Neuronal stem cell (in vitro differentiated cells): ENCODE measurements at regions not wholly inside any gene's neighbourhood (a gene's known extent, or its start where the extent isn't known, plus 50 kb on each side); places are given as distances from the start of the nearest gene placed in this dataset.
A peak's percentile ranks its signal among the peaks of the same experiment; 100 is the strongest.

ENCODE experiments used
- DNase-seq: peaks from one replicate; pipeline ENCODE4 v3.0.0-alpha.2; 2013; ENCODE audit warnings: low spot score
- H2AFZ ChIP-seq: one replicate; pipeline ENCODE4 v1.6.1; 2013; ENCODE audit warnings: mild to moderate bottlenecking, low read length, inconsistent platforms
- H2AK5ac ChIP-seq: 2 replicates; pipeline ENCODE4 v1.6.1; 2013; ENCODE audit warnings: low read depth, mild to moderate bottlenecking, inconsistent platforms, low read length, moderate library complexity, mixed read lengths
- H2BK120ac ChIP-seq: 2 replicates; pipeline ENCODE4 v1.6.1; 2013; ENCODE audit warnings: low read depth, mild to moderate bottlenecking, inconsistent platforms, low read length, moderate library complexity, mixed read lengths
- H2BK12ac ChIP-seq: one replicate; pipeline ENCODE4 v1.6.1; 2013; ENCODE audit warnings: low read length, inconsistent platforms
- H2BK15ac ChIP-seq: 2 replicates; pipeline ENCODE4 v1.6.1; 2013; ENCODE audit warnings: mild to moderate bottlenecking, low read length, inconsistent platforms, mixed read lengths
- H2BK5ac ChIP-seq: one replicate; pipeline ENCODE4 v1.6.1; 2013; ENCODE audit warnings: inconsistent platforms, mild to moderate bottlenecking, low read length, moderate library complexity
- H3K14ac ChIP-seq: one replicate; pipeline ENCODE4 v1.6.1; 2013; ENCODE audit warnings: low read length, inconsistent platforms
- H3K18ac ChIP-seq: 2 replicates; pipeline ENCODE4 v1.6.1; 2013; ENCODE audit warnings: low read length, inconsistent platforms
- H3K23ac ChIP-seq: 2 replicates; pipeline ENCODE4 v1.6.1; 2013; ENCODE audit warnings: low read depth, mild to moderate bottlenecking, mixed read lengths, low read length, inconsistent platforms; ENCODE audit not compliant: poor library complexity
- H3K27ac ChIP-seq: replicated peaks from 3 replicates; pipeline ENCODE4 v1.5.1; 2013; ENCODE audit warnings: low read length, inconsistent platforms
- H3K27me3 ChIP-seq, 3 experiments: 2 replicates each; pipeline ENCODE4 v1.6.1; 2013; ENCODE audit warnings: low read length in 3 of 3, mild to moderate bottlenecking in 2 of 3, inconsistent platforms in 1 of 3, low read depth in 1 of 3, mixed read lengths in 1 of 3, moderate library complexity in 1 of 3; ENCODE audit not compliant: control insufficient read depth in 3 of 3, insufficient read depth in 3 of 3
- H3K36me3 ChIP-seq, 2 donors: replicated peaks in 1 of 2; 2 replicates each; pipeline ENCODE4 v1.6.1; 2013; ENCODE audit warnings: low read length in 2 of 2; ENCODE audit not compliant: control insufficient read depth in 2 of 2, insufficient read depth in 2 of 2
- H3K4ac ChIP-seq: 2 replicates; pipeline ENCODE4 v1.6.1; 2013; ENCODE audit warnings: inconsistent platforms, mild to moderate bottlenecking, low read length, moderate library complexity
- H3K4me1 ChIP-seq, 2 donors: 1 replicate in 1 of 2; 2 replicates in 1 of 2; pipeline ENCODE4 v1.6.1; 2013; ENCODE audit warnings: low read length in 2 of 2, low read depth in 1 of 2; ENCODE audit not compliant: control insufficient read depth in 2 of 2, insufficient read depth in 1 of 2
- H3K4me2 ChIP-seq: one replicate; pipeline ENCODE4 v1.6.1; 2013; ENCODE audit warnings: mild to moderate bottlenecking, low read length, inconsistent platforms; ENCODE audit not compliant: insufficient read depth, poor library complexity, severe bottlenecking
- H3K4me3 ChIP-seq, 2 donors: 2 replicates each; pipeline ENCODE4 v1.5.1; 2013; ENCODE audit warnings: low read length in 2 of 2, mild to moderate bottlenecking in 2 of 2, inconsistent platforms in 1 of 2, moderate library complexity in 1 of 2
- H3K79me1 ChIP-seq: one replicate; pipeline ENCODE4 v1.6.1; 2013; ENCODE audit warnings: low read depth, mild to moderate bottlenecking, inconsistent platforms, low read length, moderate library complexity
- H3K9ac ChIP-seq: one replicate; pipeline ENCODE4 v1.6.1; 2013; ENCODE audit warnings: mild to moderate bottlenecking, low read depth, low read length, inconsistent platforms; ENCODE audit not compliant: poor library complexity
- H3K9me3 ChIP-seq, 2 donors: replicated peaks in 1 of 2; 2 replicates each; pipeline versions ENCODE3 to v1.6.1; 2013; ENCODE audit warnings: low read length in 2 of 2, mild to moderate bottlenecking in 2 of 2, inconsistent platforms in 1 of 2, low read depth in 1 of 2, mixed read lengths in 1 of 2, moderate library complexity in 1 of 2; ENCODE audit not compliant: control insufficient read depth in 2 of 2, insufficient read depth in 1 of 2
- H4K8ac ChIP-seq: one replicate; pipeline ENCODE4 v1.6.1; 2013; ENCODE audit warnings: low read depth, mild to moderate bottlenecking, inconsistent platforms, low read length, moderate library complexity
- H4K91ac ChIP-seq: one replicate; pipeline ENCODE4 v1.6.1; 2013; ENCODE audit warnings: low read length, low read depth, mild to moderate bottlenecking, inconsistent platforms; ENCODE audit not compliant: poor library complexity
- WGBS, 2 donors: extraction: QIAGEN DNeasy Blood & Tissue Kit; methylation state at CpG; one replicate each; pipeline ENCODE4 v1.1.7; 2013; ENCODE audit warnings: missing lambda C conversion rate in 2 of 2, mixed read lengths in 1 of 2; ENCODE audit not compliant: insufficient read length in 2 of 2, insufficient replicate concordance in 1 of 2; ENCODE audit errors: extremely low coverage in 2 of 2; 5-methylcytosine and 5-hydroxymethylcytosine counted together

DNA sequence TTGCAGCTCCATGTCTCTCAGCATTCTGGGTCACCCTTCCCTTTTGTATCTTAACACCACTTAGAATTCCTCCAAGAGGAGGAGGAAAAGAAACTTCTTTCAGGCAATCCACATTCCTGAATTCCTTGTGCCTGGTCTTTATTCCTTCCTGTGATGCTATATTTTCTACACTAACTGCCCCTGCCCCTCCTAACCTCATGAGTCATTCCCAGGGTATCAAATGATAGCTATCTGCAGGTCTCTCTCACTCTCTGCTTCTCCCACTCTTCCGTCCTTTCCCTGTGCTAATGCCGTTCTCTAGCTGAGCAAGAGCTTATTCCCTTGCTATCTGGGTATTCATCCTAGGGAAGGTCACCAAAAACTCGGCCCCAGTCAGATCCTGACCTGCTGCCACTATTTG lies 395.0 kb upstream of the TCF4 start:
- no CpG with 5 or more reads among the region's 3 CpGs for WGBS, 2 donors
- Histone ChIP-seq H3K4me3 (no peak overlapping the region), H3K4me1 (peaks cover 2 to 5% of the 10 kb centered on the region in 2 donors), H2BK15ac (no peak overlapping the region), H4K8ac (no peak overlapping the region), H4K91ac (no peak overlapping the region), H3K4me2 (no peak overlapping the region), H3K36me3 (no peaks in the 10 kb centered on the region), H3K27ac (no peak overlapping the region), H3K14ac (no peak overlapping the region), H3K18ac (no peak overlapping the region), H2AK5ac (no peak overlapping the region), H3K9me3 (peaks cover 0 to 10% of the 10 kb centered on the region in 2 donors), H2BK5ac (no peak overlapping the region), H2BK12ac (no peak overlapping the region), H3K4ac (no peak overlapping the region), H3K79me1 (no peaks in the 10 kb centered on the region), H2BK120ac (no peak overlapping the region), H3K9ac (no peak overlapping the region), H3K27me3 (no peaks in the 10 kb centered on the region), H2AFZ (peak overlapping the region; percentile 70), H3K23ac (no peak overlapping the region)
- no peak for DNase-seq

DNA sequence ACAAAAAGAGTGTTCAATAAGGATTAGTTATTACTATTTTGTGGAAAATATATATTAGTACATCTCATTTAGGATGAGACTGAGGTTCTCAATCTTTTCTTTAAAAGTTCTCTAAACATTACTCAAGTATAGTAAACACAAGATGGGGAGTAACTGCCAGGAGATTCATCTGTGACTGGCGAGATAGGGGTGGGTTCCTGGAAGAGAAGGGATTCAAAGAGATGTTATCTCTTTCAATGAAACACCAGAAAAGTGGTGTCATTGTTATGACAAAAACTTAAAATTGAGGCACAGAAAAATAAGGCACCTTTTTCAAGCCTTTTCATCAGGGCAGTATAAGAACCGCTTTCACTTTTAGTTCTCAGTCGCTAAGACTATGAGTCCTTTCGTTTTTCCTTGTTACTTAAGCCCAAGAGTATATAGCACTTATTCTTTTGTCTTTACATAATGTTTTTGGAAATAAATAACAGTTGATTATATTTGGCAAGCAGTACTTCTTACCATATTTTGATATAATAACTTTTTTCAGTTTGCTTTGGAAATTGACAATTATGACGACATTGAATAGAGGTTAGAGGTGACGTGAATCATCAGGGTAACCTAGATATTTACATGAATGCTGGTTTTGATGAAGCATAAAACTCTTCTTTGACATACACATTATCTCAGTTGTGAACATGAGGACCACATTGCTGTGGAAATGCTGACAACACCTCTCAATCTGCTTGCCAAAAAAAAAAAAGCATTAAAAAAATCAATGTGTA lies 393.9 kb upstream of the TCF4 start:
- no peak overlapping the region for H2BK5ac ChIP-seq
- no peak overlapping the region for H2BK12ac ChIP-seq
- DNase-seq: no peak
- H3K4me2 ChIP-seq: no peak overlapping the region
- no peak overlapping the region for H4K91ac ChIP-seq
- peaks cover 0 to 4% of the 10 kb centered on the region in 2 donors for H3K9me3 ChIP-seq
- H3K27ac ChIP-seq: no peak overlapping the region
- H4K8ac ChIP-seq: no peak overlapping the region
- H2AK5ac ChIP-seq: no peak overlapping the region
- no peak overlapping the region for H3K23ac ChIP-seq
- no peak overlapping the region for H2BK120ac ChIP-seq
- H3K18ac ChIP-seq: no peak overlapping the region
- H3K4me1 ChIP-seq: peaks cover 2 to 5% of the 10 kb centered on the region in 2 donors
- H3K9ac ChIP-seq: no peak overlapping the region
- no peak overlapping the region for H3K4me3 ChIP-seq
- no peak overlapping the region for H3K4ac ChIP-seq
- no peak overlapping the region for H3K14ac ChIP-seq
- H2AFZ ChIP-seq: no peak overlapping the region
- H3K27me3 ChIP-seq: no peaks in the 10 kb centered on the region
- H3K36me3 ChIP-seq: no peaks in the 10 kb centered on the region
- no peaks in the 10 kb centered on the region for H3K79me1 ChIP-seq
- no peak overlapping the region for H2BK15ac ChIP-seq
- WGBS, 2 donors: no CpG with 5 or more reads among the region's 6 CpGs

- H4K8ac ChIP-seq: no peak overlapping the region
- peaks cover 0 to 2% of the 10 kb centered on the region in 2 donors for H3K4me1 ChIP-seq
- WGBS, 2 donors: no CpG with 5 or more reads among the region's 3 CpGs
- no peak overlapping the region for H3K27ac ChIP-seq
- no peak overlapping the region for H3K4ac ChIP-seq
- H3K36me3 ChIP-seq: no peaks in the 10 kb centered on the region
- H3K14ac ChIP-seq: no peak overlapping the region
- no peak overlapping the region for H2BK12ac ChIP-seq
- no peak for DNase-seq
- H4K91ac ChIP-seq: no peak overlapping the region
- H2AFZ ChIP-seq: peak overlapping the region; percentile 3
- no peak overlapping the region for H3K23ac ChIP-seq
- H3K4me3 ChIP-seq: no peak overlapping the region
- H2BK120ac ChIP-seq: no peak overlapping the region
- H3K9me3 ChIP-seq: peaks cover 0 to 4% of the 10 kb centered on the region in 2 donors
- no peak overlapping the region for H2BK15ac ChIP-seq
- H3K79me1 ChIP-seq: no peaks in the 10 kb centered on the region
- H2BK5ac ChIP-seq: no peak overlapping the region
- no peak overlapping the region for H3K18ac ChIP-seq
- H2AK5ac ChIP-seq: no peak overlapping the region
- H3K4me2 ChIP-seq: no peak overlapping the region
- no peaks in the 10 kb centered on the region for H3K27me3 ChIP-seq
- H3K9ac ChIP-seq: no peak overlapping the region
Observed at GRCh38 chr18:55974521-55974920, 386.5 kb upstream of the TCF4 start.

DNA sequence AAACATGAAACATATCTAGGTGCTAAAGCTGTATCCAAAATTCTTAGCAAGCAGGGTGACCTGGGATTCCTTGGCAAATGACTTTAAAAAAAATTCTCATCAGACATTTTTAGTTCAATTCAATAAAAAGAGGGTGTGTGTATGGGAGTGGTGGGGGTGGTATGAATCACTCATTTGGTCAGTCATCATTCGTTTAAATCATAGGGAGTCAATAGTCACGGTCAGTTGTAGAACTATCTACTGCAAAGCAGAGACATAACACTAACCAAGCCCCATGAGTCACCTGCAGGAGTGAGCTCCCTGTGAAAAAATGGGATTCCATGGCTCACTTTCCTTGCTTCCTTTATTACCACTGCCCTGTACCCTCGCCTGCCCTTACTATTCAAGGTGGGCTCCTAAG lies 380.6 kb upstream of the TCF4 start:
- H3K27me3 ChIP-seq: no peaks in the 10 kb centered on the region
- H3K9ac ChIP-seq: no peak overlapping the region
- H3K4me3 ChIP-seq: no peak overlapping the region
- H3K14ac ChIP-seq: no peak overlapping the region
- H2AFZ ChIP-seq: no peak overlapping the region
- no peak overlapping the region for H4K91ac ChIP-seq
- H3K18ac ChIP-seq: no peak overlapping the region
- H3K79me1 ChIP-seq: no peaks in the 10 kb centered on the region
- H3K36me3 ChIP-seq: no peaks in the 10 kb centered on the region
- no peak overlapping the region for H2AK5ac ChIP-seq
- H3K4ac ChIP-seq: no peak overlapping the region
- H3K4me2 ChIP-seq: no peak overlapping the region
- H3K27ac ChIP-seq: no peak overlapping the region
- no CpG with 5 or more reads among the region's 3 CpGs for WGBS, 2 donors
- no peak overlapping the region for H2BK12ac ChIP-seq
- no peak overlapping the region for H4K8ac ChIP-seq
- H2BK120ac ChIP-seq: no peak overlapping the region
- no peak overlapping the region for H3K23ac ChIP-seq
- H3K9me3 ChIP-seq: no peaks in the 10 kb centered on the region
- H2BK5ac ChIP-seq: no peak overlapping the region
- H3K4me1 ChIP-seq: peaks cover 0 to 3% of the 10 kb centered on the region in 2 donors
- H2BK15ac ChIP-seq: no peak overlapping the region
- no peak for DNase-seq
